Liver (tissue), 8 donors: ENCODE measurements at regions not wholly inside any gene's neighbourhood (a gene's known extent, or its start where the extent isn't known, plus 50 kb on each side); places are given as distances from the start of the nearest gene placed in this dataset.

Source experiments
- DNase-seq: peaks from one replicate; pipeline ENCODE4 v3.0.0-alpha.2; 2017; ENCODE audit warnings: low spot score
- H3K27ac ChIP-seq, 2 donors: one replicate each; pipeline ENCODE4 v1.7.0; 2013; ENCODE audit warnings: inconsistent platforms in 2 of 2, low read length in 2 of 2, control low read depth in 1 of 2, low read depth in 1 of 2, mild to moderate bottlenecking in 1 of 2
- H3K27me3 ChIP-seq, 4 donors: one replicate each; pipeline versions ENCODE4 v1.6.1 to v1.7.0; 2013; ENCODE audit warnings: low read length in 3 of 4, inconsistent platforms in 1 of 4, mild to moderate bottlenecking in 1 of 4, moderate library complexity in 1 of 4; ENCODE audit not compliant: control insufficient read depth in 4 of 4, insufficient read depth in 4 of 4
- H3K36me3 ChIP-seq, 4 donors: one replicate each; pipeline versions ENCODE4 v1.6.1 to v1.7.0; 2013; ENCODE audit warnings: low read length in 3 of 4, mild to moderate bottlenecking in 3 of 4, low read depth in 1 of 4, moderate library complexity in 1 of 4; ENCODE audit not compliant: control insufficient read depth in 4 of 4, insufficient read depth in 3 of 4
- H3K4me1 ChIP-seq, 4 donors: one replicate each; pipeline versions ENCODE4 v1.6.1 to v1.7.0; 2013; ENCODE audit warnings: low read length in 3 of 4, mild to moderate bottlenecking in 3 of 4, moderate library complexity in 1 of 4; ENCODE audit not compliant: control insufficient read depth in 4 of 4, insufficient read depth in 4 of 4
- H3K4me3 ChIP-seq, 3 donors: one replicate each; pipeline versions ENCODE4 v1.6.1 to v1.7.0; 2013; ENCODE audit warnings: low read length in 3 of 3, control low read depth in 1 of 3, low read depth in 1 of 3, mild to moderate bottlenecking in 1 of 3
- H3K9ac ChIP-seq, 2 donors: one replicate each; pipeline ENCODE4 v1.7.0; 2013; ENCODE audit warnings: low read length in 2 of 2, mild to moderate bottlenecking in 2 of 2, moderate library complexity in 2 of 2, control low read depth in 1 of 2, low read depth in 1 of 2
- H3K9me3 ChIP-seq, 4 donors: one replicate each; pipeline versions ENCODE4 v1.6.1 to v1.7.0; 2013; ENCODE audit warnings: low read length in 3 of 4; ENCODE audit not compliant: control insufficient read depth in 4 of 4
- EGR1 ChIP-seq, 2 donors: IDR thresholded peaks; 2 replicates each; pipeline ENCODE4 v1.6.1; 2016 to 2018; ENCODE audit warnings: antibody characterized with exemption in 2 of 2, low read depth in 2 of 2
- FOXA1 ChIP-seq: IDR thresholded peaks from 2 replicates; pipeline ENCODE4 v1.6.1; 2016; ENCODE audit warnings: antibody characterized with exemption
- FOXA2 ChIP-seq: IDR thresholded peaks from 2 replicates; pipeline ENCODE4 v1.6.1; 2016; ENCODE audit warnings: antibody characterized with exemption
- GABPA ChIP-seq, 2 donors: IDR thresholded peaks in 1 of 2; conservative IDR thresholded peaks in 1 of 2; 2 replicates each; pipeline ENCODE4 v1.6.1; 2016; ENCODE audit warnings: antibody characterized with exemption in 2 of 2, mild to moderate bottlenecking in 1 of 2, moderate library complexity in 1 of 2
- HNF4A ChIP-seq, 2 donors: conservative IDR thresholded peaks; 2 replicates each; pipeline ENCODE4 v1.6.1; 2016; ENCODE audit warnings: antibody characterized with exemption in 2 of 2, mild to moderate bottlenecking in 2 of 2
- HNF4G ChIP-seq: IDR thresholded peaks from 2 replicates; pipeline ENCODE4 v1.6.1; 2016; ENCODE audit warnings: antibody characterized with exemption
- JUND ChIP-seq, 2 donors: IDR thresholded peaks; 2 replicates each; pipeline ENCODE4 v1.6.1; 2016; ENCODE audit warnings: antibody characterized with exemption in 2 of 2
- MAX ChIP-seq: IDR thresholded peaks from 2 replicates; pipeline ENCODE4 v1.6.1; 2016; ENCODE audit warnings: antibody characterized with exemption
- NR2F2 ChIP-seq: IDR thresholded peaks from 2 replicates; pipeline ENCODE4 v1.6.1; 2016; ENCODE audit warnings: antibody characterized with exemption
- RAD21 ChIP-seq, 2 donors: IDR thresholded peaks; 2 replicates each; pipeline ENCODE4 v1.6.1; 2016; ENCODE audit warnings: antibody characterized with exemption in 2 of 2, mild to moderate bottlenecking in 2 of 2
- RXRA ChIP-seq, 2 donors: IDR thresholded peaks; 2 replicates each; pipeline ENCODE4 v1.6.1; 2017 to 2018; ENCODE audit warnings: antibody characterized with exemption in 2 of 2, mild to moderate bottlenecking in 1 of 2
- SP1 ChIP-seq: IDR thresholded peaks from 2 replicates; pipeline ENCODE4 v1.6.1; 2018; ENCODE audit warnings: antibody characterized with exemption, mild to moderate bottlenecking
- TAF1 ChIP-seq: conservative IDR thresholded peaks from 2 replicates; pipeline ENCODE4 v1.6.1; 2016; ENCODE audit warnings: antibody characterized with exemption, mild to moderate bottlenecking
- YY1 ChIP-seq: IDR thresholded peaks from 2 replicates; pipeline ENCODE4 v1.6.1; 2016; ENCODE audit warnings: antibody characterized with exemption, mild to moderate bottlenecking
- ZBTB33 ChIP-seq: IDR thresholded peaks from 2 replicates; pipeline ENCODE4 v1.6.1; 2016; ENCODE audit warnings: antibody characterized with exemption
- WGBS: extraction: QIAGEN DNeasy Blood & Tissue Kit; methylation state at CpG from one replicate; pipeline ENCODE4 v1.1.7; 2013; 5-methylcytosine and 5-hydroxymethylcytosine counted together
- TF ChIP-seq, protein P1 (sequence below): IDR thresholded peaks from 2 replicates; pipeline ENCODE4 v1.6.1; 2016; ENCODE audit warnings: antibody characterized with exemption, mild to moderate bottlenecking
- TF ChIP-seq, protein P2 (sequence below): IDR thresholded peaks from 2 replicates; pipeline ENCODE4 v1.6.1; 2016; ENCODE audit warnings: antibody characterized with exemption
- TF ChIP-seq, protein P3 (sequence below): fragments of 150-350 bp; IDR thresholded peaks from 2 replicates; pipeline ENCODE4 v1.5.1; 2017; ENCODE audit warnings: improper control_type of control experiment, low read depth, low read length; ENCODE audit not compliant: missing input control
- donor health status: healthy.
- donor health status: healthy.
- donor health status: healthy.
- donor health status: healthy.
- donor health status: healthy.

DNA sequence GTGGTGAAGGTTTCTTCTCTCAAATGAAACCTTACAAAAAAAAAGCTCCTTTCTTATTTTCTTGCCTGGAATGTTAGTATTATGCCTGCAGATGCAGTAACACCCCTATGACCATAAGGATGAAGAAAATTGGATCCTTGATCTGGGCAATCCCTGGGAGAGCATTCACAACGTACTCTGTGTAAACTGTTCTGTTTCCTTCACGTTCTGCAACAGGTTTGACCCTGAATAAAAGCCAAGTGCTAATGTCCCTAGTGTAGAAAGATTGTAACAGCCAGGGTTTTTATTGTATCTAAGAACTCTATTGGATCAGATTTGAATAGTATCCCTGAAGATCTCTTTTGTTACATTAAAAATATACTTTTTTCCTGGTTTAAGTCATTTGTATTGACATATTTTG, 1639.6 kb upstream of the ACO1 start:
- H3K4me3 ChIP-seq: no peak overlapping the region
- TF ChIP-seq EGR1 (IDR thresholded peaks at IDR 0.05; ENCODE audit: low read depth in 2 of 2) (no peak), FOXA2 (no peak), RAD21 (IDR thresholded peaks at IDR 0.05) (no peak), RXRA (IDR thresholded peaks at IDR 0.05) (no peak), GABPA (IDR thresholded peaks at IDR 0.05 in 1 of 2, conservative IDR thresholded peaks at IDR 0.05 in 1 of 2) (no peak), HNF4G (no peak), YY1 (no peak), TAF1 (no peak), MAX (no peak), ZBTB33 (no peak), NR2F2 (no peak), FOXA1 (no peak), HNF4A (conservative IDR thresholded peaks at IDR 0.05) (no peak), SP1 (no peak)
- TF ChIP-seq, protein P1, sequence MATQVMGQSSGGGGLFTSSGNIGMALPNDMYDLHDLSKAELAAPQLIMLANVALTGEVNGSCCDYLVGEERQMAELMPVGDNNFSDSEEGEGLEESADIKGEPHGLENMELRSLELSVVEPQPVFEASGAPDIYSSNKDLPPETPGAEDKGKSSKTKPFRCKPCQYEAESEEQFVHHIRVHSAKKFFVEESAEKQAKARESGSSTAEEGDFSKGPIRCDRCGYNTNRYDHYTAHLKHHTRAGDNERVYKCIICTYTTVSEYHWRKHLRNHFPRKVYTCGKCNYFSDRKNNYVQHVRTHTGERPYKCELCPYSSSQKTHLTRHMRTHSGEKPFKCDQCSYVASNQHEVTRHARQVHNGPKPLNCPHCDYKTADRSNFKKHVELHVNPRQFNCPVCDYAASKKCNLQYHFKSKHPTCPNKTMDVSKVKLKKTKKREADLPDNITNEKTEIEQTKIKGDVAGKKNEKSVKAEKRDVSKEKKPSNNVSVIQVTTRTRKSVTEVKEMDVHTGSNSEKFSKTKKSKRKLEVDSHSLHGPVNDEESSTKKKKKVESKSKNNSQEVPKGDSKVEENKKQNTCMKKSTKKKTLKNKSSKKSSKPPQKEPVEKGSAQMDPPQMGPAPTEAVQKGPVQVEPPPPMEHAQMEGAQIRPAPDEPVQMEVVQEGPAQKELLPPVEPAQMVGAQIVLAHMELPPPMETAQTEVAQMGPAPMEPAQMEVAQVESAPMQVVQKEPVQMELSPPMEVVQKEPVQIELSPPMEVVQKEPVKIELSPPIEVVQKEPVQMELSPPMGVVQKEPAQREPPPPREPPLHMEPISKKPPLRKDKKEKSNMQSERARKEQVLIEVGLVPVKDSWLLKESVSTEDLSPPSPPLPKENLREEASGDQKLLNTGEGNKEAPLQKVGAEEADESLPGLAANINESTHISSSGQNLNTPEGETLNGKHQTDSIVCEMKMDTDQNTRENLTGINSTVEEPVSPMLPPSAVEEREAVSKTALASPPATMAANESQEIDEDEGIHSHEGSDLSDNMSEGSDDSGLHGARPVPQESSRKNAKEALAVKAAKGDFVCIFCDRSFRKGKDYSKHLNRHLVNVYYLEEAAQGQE: no peak
- TF ChIP-seq, protein P2, sequence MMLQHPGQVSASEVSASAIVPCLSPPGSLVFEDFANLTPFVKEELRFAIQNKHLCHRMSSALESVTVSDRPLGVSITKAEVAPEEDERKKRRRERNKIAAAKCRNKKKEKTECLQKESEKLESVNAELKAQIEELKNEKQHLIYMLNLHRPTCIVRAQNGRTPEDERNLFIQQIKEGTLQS: no peak
- TF ChIP-seq, protein P3, sequence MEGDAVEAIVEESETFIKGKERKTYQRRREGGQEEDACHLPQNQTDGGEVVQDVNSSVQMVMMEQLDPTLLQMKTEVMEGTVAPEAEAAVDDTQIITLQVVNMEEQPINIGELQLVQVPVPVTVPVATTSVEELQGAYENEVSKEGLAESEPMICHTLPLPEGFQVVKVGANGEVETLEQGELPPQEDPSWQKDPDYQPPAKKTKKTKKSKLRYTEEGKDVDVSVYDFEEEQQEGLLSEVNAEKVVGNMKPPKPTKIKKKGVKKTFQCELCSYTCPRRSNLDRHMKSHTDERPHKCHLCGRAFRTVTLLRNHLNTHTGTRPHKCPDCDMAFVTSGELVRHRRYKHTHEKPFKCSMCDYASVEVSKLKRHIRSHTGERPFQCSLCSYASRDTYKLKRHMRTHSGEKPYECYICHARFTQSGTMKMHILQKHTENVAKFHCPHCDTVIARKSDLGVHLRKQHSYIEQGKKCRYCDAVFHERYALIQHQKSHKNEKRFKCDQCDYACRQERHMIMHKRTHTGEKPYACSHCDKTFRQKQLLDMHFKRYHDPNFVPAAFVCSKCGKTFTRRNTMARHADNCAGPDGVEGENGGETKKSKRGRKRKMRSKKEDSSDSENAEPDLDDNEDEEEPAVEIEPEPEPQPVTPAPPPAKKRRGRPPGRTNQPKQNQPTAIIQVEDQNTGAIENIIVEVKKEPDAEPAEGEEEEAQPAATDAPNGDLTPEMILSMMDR: no peak
- H3K4me1 ChIP-seq: no peaks in the 10 kb centered on the region
- H3K36me3 ChIP-seq: no peaks in the 10 kb centered on the region
- no peak overlapping the region for H3K27ac ChIP-seq
- 37% methylated on average over 2 of the region's 2 CpGs for WGBS
- DNase-seq: no peak
- no peaks in the 10 kb centered on the region for H3K9me3 ChIP-seq
- H3K27me3 ChIP-seq: peaks cover 0 to 3% (median 0%) of the 10 kb centered on the region in 4 donors
- no peak overlapping the region for H3K9ac ChIP-seq

DNA sequence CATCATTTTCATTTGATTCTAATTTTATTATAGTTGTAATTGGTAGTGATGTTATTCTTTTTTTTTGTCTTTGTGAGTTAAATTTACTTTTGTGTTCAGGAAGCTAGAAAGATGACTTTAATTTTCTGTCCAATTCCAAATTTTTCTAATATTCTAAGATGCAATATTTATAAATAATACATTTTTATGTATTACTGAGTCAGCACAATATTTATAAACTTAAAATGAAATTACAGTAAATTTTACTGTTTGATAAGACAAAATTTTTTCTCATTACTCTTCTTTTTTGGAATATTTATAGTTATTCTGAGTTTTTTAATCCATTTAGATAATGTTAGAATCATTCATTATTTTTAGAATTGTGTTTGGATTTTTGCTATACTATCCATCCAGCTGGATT, 1637.9 kb upstream of the ACO1 start:
- Histone ChIP-seq H3K36me3 (no peaks in the 10 kb centered on the region), H3K9me3 (no peaks in the 10 kb centered on the region), H3K4me3 (no peak overlapping the region), H3K27me3 (peaks cover 0 to 3% (median 0%) of the 10 kb centered on the region in 4 donors), H3K4me1 (no peaks in the 10 kb centered on the region), H3K27ac (no peak overlapping the region), H3K9ac (no peak overlapping the region)
- DNase-seq: no peak
- TF ChIP-seq FOXA1 (no peak), ZBTB33 (no peak), RAD21 (IDR thresholded peaks at IDR 0.05) (no peak), RXRA (IDR thresholded peaks at IDR 0.05) (no peak), YY1 (no peak), FOXA2 (no peak), SP1 (no peak), EGR1 (IDR thresholded peaks at IDR 0.05; ENCODE audit: low read depth in 2 of 2) (no peak), GABPA (IDR thresholded peaks at IDR 0.05 in 1 of 2, conservative IDR thresholded peaks at IDR 0.05 in 1 of 2) (no peak), TAF1 (no peak), NR2F2 (no peak), HNF4G (no peak), JUND (IDR thresholded peaks at IDR 0.05) (no peak), MAX (no peak), HNF4A (conservative IDR thresholded peaks at IDR 0.05) (no peak)
- TF ChIP-seq, protein P2: no peak
- TF ChIP-seq, protein P3: no peak
